Endothelial cell of umbilical vein (primary cell): ENCODE measurements at regions not wholly inside any gene's neighbourhood (a gene's known extent, or its start where the extent isn't known, plus 50 kb on each side); places are given as distances from the start of the nearest gene placed in this dataset.

Experiments
- BruUV-seq: library from RNA; stranded (reverse); fragments of 400-500 nt; replicated peaks from 2 replicates; lab custom pipeline; 2021; lab: Mats Ljungman, UMichigan
- CTCF ChIA-PET: fragments of 300-600, 350-600 bp; sonication (Branson Sonifier 250); formaldehyde crosslinking; loops from one replicate; lab custom pipeline; 2021; ENCODE audit warnings: antibody characterized with exemption, inconsistent platforms; lab: Charles Lee
- POLR2A ChIA-PET: fragments of 300-600, 350-600 bp; sonication (Branson Sonifier 250); formaldehyde crosslinking; loops from one replicate; lab custom pipeline; 2021; ENCODE audit warnings: antibody characterized with exemption, inconsistent platforms; lab: Charles Lee
- DNase-seq: peaks from one replicate; pipeline ENCODE4 v3.0.0-alpha.2; 2011; ENCODE audit warnings: low read depth, low spot score
- FAIRE-seq: peaks from 2 replicates; lab custom pipeline; 2011; peaks lifted over from hg19 to GRCh38; lab: Jason Lieb, UNC
- H2AFZ ChIP-seq: 2 replicates; pipeline ENCODE4 v1.6.0; 2012; ENCODE audit warnings: low read depth, low read length, control low read depth, inconsistent platforms
- H3K27ac ChIP-seq: 2 replicates; pipeline ENCODE4 v1.5.1; 2011; ENCODE audit warnings: low read depth, mild to moderate bottlenecking, control low read depth, low read length, moderate library complexity; ENCODE audit not compliant: insufficient read depth
- H3K27me3 ChIP-seq, 2 experiments: 2 replicates each; pipeline versions ENCODE4 v1.6.0 to v1.6.1; 2011; ENCODE audit warnings: low read length in 2 of 2, mixed read lengths in 1 of 2; ENCODE audit not compliant: control insufficient read depth in 2 of 2, insufficient read depth in 2 of 2
- H3K36me3 ChIP-seq, 2 experiments: 2 replicates in 1 of 2; 3 replicates in 1 of 2; pipeline ENCODE4 v1.5.1; 2011; ENCODE audit warnings: low read length in 2 of 2, mild to moderate bottlenecking in 1 of 2, moderate library complexity in 1 of 2; ENCODE audit not compliant: control insufficient read depth in 2 of 2, insufficient read depth in 2 of 2; ENCODE audit errors: extremely low read depth in 1 of 2
- H3K4me1 ChIP-seq: 3 replicates; pipeline ENCODE4 v1.5.1; 2011; ENCODE audit warnings: mild to moderate bottlenecking, low read length; ENCODE audit not compliant: control insufficient read depth, insufficient read depth; ENCODE audit errors: extremely low read depth
- H3K4me2 ChIP-seq: 2 replicates; pipeline ENCODE4 v1.6.1; 2011; ENCODE audit warnings: low read length, control low read depth, mixed read lengths; ENCODE audit not compliant: insufficient read depth
- H3K4me3 ChIP-seq, 3 experiments: fragments of 200-600 bp in 1 of 3; sonication (generic), shearing (Covaris generic) in 1 of 3; replicated peaks in 1 of 3; 2 replicates each; pipeline ENCODE4 v1.5.1; 2011 to 2016; ENCODE audit warnings: control low read depth in 3 of 3, low read length in 3 of 3, mild to moderate bottlenecking in 2 of 3, inconsistent platforms in 1 of 3, low read depth in 1 of 3, moderate library complexity in 1 of 3; ENCODE audit not compliant: insufficient read depth in 1 of 3
- H3K79me2 ChIP-seq: 2 replicates; pipeline ENCODE4 v1.6.0; 2012; ENCODE audit warnings: low read length, inconsistent platforms; ENCODE audit not compliant: control insufficient read depth, insufficient read depth
- H3K9ac ChIP-seq: replicated peaks from 2 replicates; pipeline ENCODE3; 2011; ENCODE audit warnings: low read length, control low read depth; ENCODE audit not compliant: insufficient read depth; ENCODE audit errors: extremely low read depth
- H3K9me1 ChIP-seq: replicated peaks from 3 replicates; pipeline ENCODE4 v1.6.0; 2011; ENCODE audit warnings: mild to moderate bottlenecking, low read length; ENCODE audit not compliant: control insufficient read depth, insufficient read depth; ENCODE audit errors: extremely low read depth
- H3K9me3 ChIP-seq: replicated peaks from 2 replicates; pipeline ENCODE4 v1.5.1; 2012; ENCODE audit warnings: low read length, inconsistent platforms; ENCODE audit not compliant: control insufficient read depth, insufficient read depth
- H4K20me1 ChIP-seq: replicated peaks from 2 replicates; pipeline ENCODE3; 2011; ENCODE audit warnings: mild to moderate bottlenecking, low read length; ENCODE audit not compliant: control insufficient read depth, insufficient read depth; ENCODE audit errors: extremely low read depth
- EZH2 ChIP-seq: IDR thresholded peaks from 2 replicates; pipeline ENCODE4 v1.6.1; 2012; ENCODE audit warnings: borderline replicate concordance, low read depth, mild to moderate bottlenecking, moderate library complexity, low read length, inconsistent platforms; ENCODE audit not compliant: severe bottlenecking
- FOS ChIP-seq: IDR thresholded peaks from 2 replicates; pipeline ENCODE4 v1.6.1; 2011; ENCODE audit warnings: mild to moderate bottlenecking, low read length, moderate library complexity, borderline replicate concordance; ENCODE audit not compliant: insufficient read depth
- GATA2 ChIP-seq: IDR thresholded peaks from 2 replicates; pipeline ENCODE4 v1.7.0; 2011; ENCODE audit warnings: low read depth, mild to moderate bottlenecking, moderate library complexity, mixed read lengths, low read length; ENCODE audit not compliant: insufficient read length, insufficient read depth
- JUN ChIP-seq: IDR thresholded peaks from 2 replicates; pipeline ENCODE4 v1.6.1; 2011; ENCODE audit warnings: borderline replicate concordance, low read depth; ENCODE audit not compliant: insufficient read length, insufficient read depth
- MYC ChIP-seq: IDR thresholded peaks from one replicate; pipeline ENCODE4 v1.6.1; 2011; ENCODE audit warnings: mild to moderate bottlenecking, low read depth, low read length
- POLR2A ChIP-seq: IDR thresholded peaks from 2 replicates; pipeline ENCODE4 v1.6.1; 2012; ENCODE audit warnings: low read depth, mild to moderate bottlenecking, control low read depth, low read length
- POLR2AphosphoS5 ChIP-seq: IDR thresholded peaks from 2 replicates; pipeline ENCODE4 v1.6.1; 2012; ENCODE audit warnings: low read depth, mild to moderate bottlenecking, control low read depth, low read length, moderate library complexity; ENCODE audit not compliant: insufficient read depth
- dilution Hi-C: fragments of 300-500 bp; cut with MboI; formaldehyde crosslinking; loops from one replicate; pipeline ENCODE4 v1.15.0; 2019; ENCODE audit warnings: low sequenced_read_pairs; ENCODE audit not compliant: extremely low pct_ligation_motif_present
- intact Hi-C: fragments of 100-400 bp; cut with micrococcal nuclease; formaldehyde crosslinking; loops from one replicate; pipeline ENCODE4 v1.10.0; 2022
- TF ChIP-seq, protein P1 (sequence below): IDR thresholded peaks from 2 replicates; pipeline ENCODE4 v1.6.1; 2011; ENCODE audit not compliant: insufficient read depth, insufficient read length
- TF ChIP-seq, protein P2 (sequence below), 2 donors: IDR thresholded peaks; 1 replicate in 1 of 2; 2 replicates in 1 of 2; pipeline ENCODE4 v1.5.1; 2011; ENCODE audit warnings: low read length in 2 of 2, mild to moderate bottlenecking in 2 of 2, moderate library complexity in 2 of 2, control low read depth in 1 of 2, inconsistent platforms in 1 of 2, low read depth in 1 of 2; ENCODE audit not compliant: insufficient read depth in 1 of 2; ENCODE audit errors: extremely low read depth in 1 of 2

DNA sequence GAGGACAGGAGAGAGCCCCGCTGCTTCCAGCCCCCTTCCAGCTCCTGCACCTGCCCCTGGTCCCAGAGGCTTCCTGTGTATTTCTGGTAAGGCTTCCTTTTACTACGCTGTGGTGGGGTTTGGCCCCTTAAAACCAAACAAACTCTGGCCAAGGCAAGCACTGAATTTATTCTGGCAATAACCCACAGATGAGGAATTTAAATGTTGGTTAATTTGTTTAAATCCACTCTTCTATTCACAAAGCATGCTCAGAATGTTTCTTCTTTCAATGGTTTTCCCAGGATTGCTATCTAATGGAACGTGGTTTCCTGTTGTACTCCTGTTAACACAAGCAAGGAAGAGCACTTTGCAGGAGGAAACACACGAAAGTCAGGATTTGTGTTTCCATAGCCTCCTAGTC lies 236.5 kb upstream of the FOXQ1 start:
- ChIA-PET CTCF (no interaction called here), POLR2A (no interaction called here)
- Histone ChIP-seq H3K79me2 (no peaks in the 10 kb centered on the region), H3K36me3 (no peaks in the 10 kb centered on the region), H3K9me1 (no peaks in the 10 kb centered on the region), H3K4me1 (no peaks in the 10 kb centered on the region), H3K27ac (no peak overlapping the region), H3K9ac (no peak overlapping the region), H3K9me3 (no peaks in the 10 kb centered on the region), H3K27me3 (no peaks in the 10 kb centered on the region), H4K20me1 (no peaks in the 10 kb centered on the region), H3K4me2 (no peak overlapping the region), H3K4me3 (no peak overlapping the region), H2AFZ (no peak overlapping the region)
- DNase-seq = no peak
- FAIRE-seq = no peak
- dilution Hi-C loops (no loop called here), intact Hi-C loops (no loop called here)
- TF ChIP-seq JUN = no peak
- no peak for TF ChIP-seq POLR2AphosphoS5
- TF ChIP-seq, protein P1, sequence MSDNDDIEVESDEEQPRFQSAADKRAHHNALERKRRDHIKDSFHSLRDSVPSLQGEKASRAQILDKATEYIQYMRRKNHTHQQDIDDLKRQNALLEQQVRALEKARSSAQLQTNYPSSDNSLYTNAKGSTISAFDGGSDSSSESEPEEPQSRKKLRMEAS = no peak
- no peak for TF ChIP-seq EZH2
- TF ChIP-seq MYC = no peak
- no peak for TF ChIP-seq FOS
- no peak for TF ChIP-seq POLR2A
- no peak for TF ChIP-seq GATA2
- TF ChIP-seq, protein P2, sequence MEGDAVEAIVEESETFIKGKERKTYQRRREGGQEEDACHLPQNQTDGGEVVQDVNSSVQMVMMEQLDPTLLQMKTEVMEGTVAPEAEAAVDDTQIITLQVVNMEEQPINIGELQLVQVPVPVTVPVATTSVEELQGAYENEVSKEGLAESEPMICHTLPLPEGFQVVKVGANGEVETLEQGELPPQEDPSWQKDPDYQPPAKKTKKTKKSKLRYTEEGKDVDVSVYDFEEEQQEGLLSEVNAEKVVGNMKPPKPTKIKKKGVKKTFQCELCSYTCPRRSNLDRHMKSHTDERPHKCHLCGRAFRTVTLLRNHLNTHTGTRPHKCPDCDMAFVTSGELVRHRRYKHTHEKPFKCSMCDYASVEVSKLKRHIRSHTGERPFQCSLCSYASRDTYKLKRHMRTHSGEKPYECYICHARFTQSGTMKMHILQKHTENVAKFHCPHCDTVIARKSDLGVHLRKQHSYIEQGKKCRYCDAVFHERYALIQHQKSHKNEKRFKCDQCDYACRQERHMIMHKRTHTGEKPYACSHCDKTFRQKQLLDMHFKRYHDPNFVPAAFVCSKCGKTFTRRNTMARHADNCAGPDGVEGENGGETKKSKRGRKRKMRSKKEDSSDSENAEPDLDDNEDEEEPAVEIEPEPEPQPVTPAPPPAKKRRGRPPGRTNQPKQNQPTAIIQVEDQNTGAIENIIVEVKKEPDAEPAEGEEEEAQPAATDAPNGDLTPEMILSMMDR (IDR thresholded peaks at IDR 0.05; ENCODE audit: extremely low read depth in 1 of 2, insufficient read depth in 1 of 2, low read depth in 1 of 2, low read length in 2 of 2) = no peak
- BruUV-seq = no TSS peak
